Mesodermal cell (in vitro differentiated cells): ENCODE measurements at regions not wholly inside any gene's neighbourhood (a gene's known extent, or its start where the extent isn't known, plus 50 kb on each side); places are given as distances from the start of the nearest gene placed in this dataset.

ENCODE experiments used
- H3K27ac ChIP-seq: 2 replicates; pipeline ENCODE4 v1.7.0; 2013; ENCODE audit warnings: mild to moderate bottlenecking, low read depth, low read length, moderate library complexity; ENCODE audit not compliant: severe bottlenecking
- H3K36me3 ChIP-seq: 2 replicates; pipeline ENCODE4 v1.7.1; 2013; ENCODE audit warnings: mild to moderate bottlenecking, low read length, moderate library complexity; ENCODE audit not compliant: control insufficient read depth, insufficient read depth
- H3K4me1 ChIP-seq: one replicate; pipeline ENCODE4 v1.7.1; 2013; ENCODE audit warnings: mild to moderate bottlenecking, low read length; ENCODE audit not compliant: insufficient read depth, control insufficient read depth, poor library complexity, severe bottlenecking
- H3K4me3 ChIP-seq: 2 replicates; pipeline ENCODE4 v1.7.0; 2013; ENCODE audit warnings: low read length, control low read depth, mild to moderate bottlenecking; ENCODE audit not compliant: insufficient read depth, poor library complexity, severe bottlenecking; ENCODE audit errors: extremely low read depth
- H3K9me3 ChIP-seq: 2 replicates; pipeline ENCODE4 v1.7.1; 2013; ENCODE audit warnings: mild to moderate bottlenecking, low read length, moderate library complexity; ENCODE audit not compliant: control insufficient read depth
- WGBS, 2 experiments: methylation state at CpG; one replicate each; pipeline ENCODE4 v1.1.5; 2013; ENCODE audit warnings: missing lambda C conversion rate in 2 of 2; ENCODE audit not compliant: insufficient coverage in 2 of 2; 5-methylcytosine and 5-hydroxymethylcytosine counted together

GRCh38 chr6:108797951-108798669, 50.1 kb upstream of the ARMC2 start:
- 86 to 95% methylated on average over 11 of the region's 11 CpGs for WGBS, 2 experiments

More at GRCh38 chr6:108797951-108798669, 50.1 kb upstream of the ARMC2 start:
- Histone ChIP-seq H3K4me1 (peaks cover 12% of the 10 kb centered on the region), H3K4me3 (no peak overlapping the region), H3K36me3 (no peaks in the 10 kb centered on the region), H3K27ac (peak overlapping the region; percentile 18), H3K9me3 (no peaks in the 10 kb centered on the region)
